Liver (tissue), 3 donors: ENCODE measurements at regions not wholly inside any gene's neighbourhood (a gene's known extent, or its start where the extent isn't known, plus 50 kb on each side); places are given as distances from the start of the nearest gene placed in this dataset.

Experiments used
- FOXA1 ChIP-seq: IDR thresholded peaks from 2 replicates; pipeline ENCODE4 v1.6.1; 2016; ENCODE audit warnings: antibody characterized with exemption
- JUND ChIP-seq, 2 donors: IDR thresholded peaks; 2 replicates each; pipeline ENCODE4 v1.6.1; 2016; ENCODE audit warnings: antibody characterized with exemption in 2 of 2
- REST ChIP-seq: IDR thresholded peaks from 2 replicates; pipeline ENCODE4 v1.6.1; 2016; ENCODE audit warnings: antibody characterized with exemption, mild to moderate bottlenecking
- TAF1 ChIP-seq: conservative IDR thresholded peaks from 2 replicates; pipeline ENCODE4 v1.6.1; 2016; ENCODE audit warnings: antibody characterized with exemption, mild to moderate bottlenecking
- YY1 ChIP-seq: IDR thresholded peaks from 2 replicates; pipeline ENCODE4 v1.6.1; 2016; ENCODE audit warnings: antibody characterized with exemption, mild to moderate bottlenecking
- ZBTB33 ChIP-seq: IDR thresholded peaks from 2 replicates; pipeline ENCODE4 v1.6.1; 2016; ENCODE audit warnings: antibody characterized with exemption
- TF ChIP-seq, protein P1 (sequence below): fragments of 150-350 bp; IDR thresholded peaks from 2 replicates; pipeline ENCODE4 v1.5.1; 2017; ENCODE audit warnings: improper control_type of control experiment, low read depth, low read length; ENCODE audit not compliant: missing input control
- TF ChIP-seq, protein P2 (sequence below): IDR thresholded peaks from 2 replicates; pipeline ENCODE4 v1.6.1; 2016; ENCODE audit warnings: antibody characterized with exemption
- donor health status: healthy.
- donor health status: healthy.

DNA sequence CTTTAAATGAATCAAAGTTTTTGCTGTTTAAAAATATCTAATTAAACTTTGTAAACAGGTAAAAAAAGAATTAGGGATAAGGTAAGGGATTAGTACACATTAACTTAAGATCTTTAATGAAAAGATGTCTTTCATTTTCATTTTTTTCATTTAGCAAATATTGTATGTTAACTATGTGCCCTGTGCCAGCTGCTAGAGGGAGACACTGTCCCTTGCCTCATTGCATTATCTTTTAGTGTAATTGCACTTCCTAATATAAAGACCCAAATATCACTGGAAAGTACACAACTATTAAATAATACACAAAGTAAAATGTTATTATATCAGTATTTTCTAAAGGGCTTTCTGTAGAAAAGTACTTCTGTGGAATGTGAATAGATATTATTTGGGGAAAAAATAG is 102.7 kb downstream of the GPR37 start:
- TF ChIP-seq JUND (IDR thresholded peaks at IDR 0.05) = no peak
- TF ChIP-seq, protein P1, sequence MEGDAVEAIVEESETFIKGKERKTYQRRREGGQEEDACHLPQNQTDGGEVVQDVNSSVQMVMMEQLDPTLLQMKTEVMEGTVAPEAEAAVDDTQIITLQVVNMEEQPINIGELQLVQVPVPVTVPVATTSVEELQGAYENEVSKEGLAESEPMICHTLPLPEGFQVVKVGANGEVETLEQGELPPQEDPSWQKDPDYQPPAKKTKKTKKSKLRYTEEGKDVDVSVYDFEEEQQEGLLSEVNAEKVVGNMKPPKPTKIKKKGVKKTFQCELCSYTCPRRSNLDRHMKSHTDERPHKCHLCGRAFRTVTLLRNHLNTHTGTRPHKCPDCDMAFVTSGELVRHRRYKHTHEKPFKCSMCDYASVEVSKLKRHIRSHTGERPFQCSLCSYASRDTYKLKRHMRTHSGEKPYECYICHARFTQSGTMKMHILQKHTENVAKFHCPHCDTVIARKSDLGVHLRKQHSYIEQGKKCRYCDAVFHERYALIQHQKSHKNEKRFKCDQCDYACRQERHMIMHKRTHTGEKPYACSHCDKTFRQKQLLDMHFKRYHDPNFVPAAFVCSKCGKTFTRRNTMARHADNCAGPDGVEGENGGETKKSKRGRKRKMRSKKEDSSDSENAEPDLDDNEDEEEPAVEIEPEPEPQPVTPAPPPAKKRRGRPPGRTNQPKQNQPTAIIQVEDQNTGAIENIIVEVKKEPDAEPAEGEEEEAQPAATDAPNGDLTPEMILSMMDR = no peak
- TF ChIP-seq YY1 = no peak
- TF ChIP-seq REST = no peak
- TF ChIP-seq FOXA1 = no peak
- TF ChIP-seq ZBTB33 = no peak
- TF ChIP-seq, protein P2, sequence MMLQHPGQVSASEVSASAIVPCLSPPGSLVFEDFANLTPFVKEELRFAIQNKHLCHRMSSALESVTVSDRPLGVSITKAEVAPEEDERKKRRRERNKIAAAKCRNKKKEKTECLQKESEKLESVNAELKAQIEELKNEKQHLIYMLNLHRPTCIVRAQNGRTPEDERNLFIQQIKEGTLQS = no peak
- TF ChIP-seq TAF1 = no peak
